SK-N-SH (cell line): ENCODE measurements at regions not wholly inside any gene's neighbourhood (a gene's known extent, or its start where the extent isn't known, plus 50 kb on each side); places are given as distances from the start of the nearest gene placed in this dataset.

Source experiments
- CHD2 ChIP-seq: fragments of 150-350 bp; IDR thresholded peaks from 2 replicates; pipeline ENCODE4 v1.6.1; 2018; ENCODE audit warnings: low read length; ENCODE audit not compliant: partially characterized antibody
- MXI1 ChIP-seq: IDR thresholded peaks from 2 replicates; pipeline ENCODE4 v1.6.1; 2012; ENCODE audit warnings: mild to moderate bottlenecking, low read depth, low read length, improper control_type of control experiment
- RAD21 ChIP-seq: IDR thresholded peaks from 2 replicates; pipeline ENCODE4 v1.6.1; 2012; ENCODE audit warnings: mild to moderate bottlenecking, low read length
- RFX5 ChIP-seq: IDR thresholded peaks from 2 replicates; pipeline ENCODE4 v1.6.1; 2012; ENCODE audit warnings: mild to moderate bottlenecking, improper control_type of control experiment, low read length
- SMC3 ChIP-seq: IDR thresholded peaks from 2 replicates; pipeline ENCODE4 v1.6.1; 2012; ENCODE audit warnings: low read depth, low read length, improper control_type of control experiment
- TF ChIP-seq, protein P1 (sequence below): fragments of 200-600 bp; sonication (generic); IDR thresholded peaks from 2 replicates; pipeline ENCODE4 v1.6.1; 2017; ENCODE audit warnings: antibody characterized with exemption, mild to moderate bottlenecking, moderate library complexity
- TF ChIP-seq, protein P2 (sequence below): fragments of 150-350 bp; IDR thresholded peaks from 2 replicates; pipeline ENCODE4 v1.6.1; 2016; ENCODE audit warnings: mild to moderate bottlenecking, low read depth, low read length
- TF ChIP-seq, protein P3 (sequence below): IDR thresholded peaks from 2 replicates; pipeline ENCODE4 v1.4.0; 2012; ENCODE audit warnings: low read depth

DNA sequence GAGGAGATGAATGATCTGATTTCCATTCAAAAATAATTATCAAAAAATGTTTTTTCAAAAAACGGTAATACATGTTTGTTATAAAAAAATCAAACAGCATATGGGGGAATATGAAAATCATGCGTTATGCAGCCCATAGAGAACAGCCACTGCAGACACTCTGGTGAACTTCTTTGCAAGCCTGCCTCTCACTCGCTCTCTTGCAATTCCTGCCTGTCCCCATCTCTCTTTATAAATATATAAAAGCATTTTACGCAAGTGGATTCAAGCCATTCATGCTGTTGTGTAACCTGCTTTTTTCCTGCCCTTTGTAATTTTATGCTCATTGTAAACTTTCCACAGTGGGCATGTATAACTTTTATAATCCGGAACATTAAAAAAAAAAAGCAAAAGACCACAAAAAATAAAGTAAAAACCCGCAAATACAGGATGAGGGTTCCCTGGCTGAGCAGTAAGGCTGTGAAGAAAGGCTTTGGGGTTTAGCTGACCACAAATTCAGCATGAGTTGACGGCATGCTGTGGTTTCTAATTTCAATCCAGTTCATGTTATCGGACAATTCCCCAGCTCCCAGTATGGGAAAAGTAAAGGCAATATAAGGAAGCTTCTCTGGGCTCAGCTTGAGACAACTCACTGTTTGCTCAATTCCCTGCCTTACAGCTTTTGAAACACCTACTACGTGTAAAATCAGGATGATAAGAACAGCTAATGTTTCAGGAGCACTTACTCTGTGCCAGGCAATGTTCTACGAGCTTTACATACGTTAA is 52.8 kb upstream of the ZBTB40 start:
- TF ChIP-seq SMC3 (no peak), RFX5 (no peak), CHD2 (no peak), MXI1 (no peak), RAD21 (no peak)
- TF ChIP-seq, protein P1, sequence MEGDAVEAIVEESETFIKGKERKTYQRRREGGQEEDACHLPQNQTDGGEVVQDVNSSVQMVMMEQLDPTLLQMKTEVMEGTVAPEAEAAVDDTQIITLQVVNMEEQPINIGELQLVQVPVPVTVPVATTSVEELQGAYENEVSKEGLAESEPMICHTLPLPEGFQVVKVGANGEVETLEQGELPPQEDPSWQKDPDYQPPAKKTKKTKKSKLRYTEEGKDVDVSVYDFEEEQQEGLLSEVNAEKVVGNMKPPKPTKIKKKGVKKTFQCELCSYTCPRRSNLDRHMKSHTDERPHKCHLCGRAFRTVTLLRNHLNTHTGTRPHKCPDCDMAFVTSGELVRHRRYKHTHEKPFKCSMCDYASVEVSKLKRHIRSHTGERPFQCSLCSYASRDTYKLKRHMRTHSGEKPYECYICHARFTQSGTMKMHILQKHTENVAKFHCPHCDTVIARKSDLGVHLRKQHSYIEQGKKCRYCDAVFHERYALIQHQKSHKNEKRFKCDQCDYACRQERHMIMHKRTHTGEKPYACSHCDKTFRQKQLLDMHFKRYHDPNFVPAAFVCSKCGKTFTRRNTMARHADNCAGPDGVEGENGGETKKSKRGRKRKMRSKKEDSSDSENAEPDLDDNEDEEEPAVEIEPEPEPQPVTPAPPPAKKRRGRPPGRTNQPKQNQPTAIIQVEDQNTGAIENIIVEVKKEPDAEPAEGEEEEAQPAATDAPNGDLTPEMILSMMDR: no peak
- TF ChIP-seq, protein P2, sequence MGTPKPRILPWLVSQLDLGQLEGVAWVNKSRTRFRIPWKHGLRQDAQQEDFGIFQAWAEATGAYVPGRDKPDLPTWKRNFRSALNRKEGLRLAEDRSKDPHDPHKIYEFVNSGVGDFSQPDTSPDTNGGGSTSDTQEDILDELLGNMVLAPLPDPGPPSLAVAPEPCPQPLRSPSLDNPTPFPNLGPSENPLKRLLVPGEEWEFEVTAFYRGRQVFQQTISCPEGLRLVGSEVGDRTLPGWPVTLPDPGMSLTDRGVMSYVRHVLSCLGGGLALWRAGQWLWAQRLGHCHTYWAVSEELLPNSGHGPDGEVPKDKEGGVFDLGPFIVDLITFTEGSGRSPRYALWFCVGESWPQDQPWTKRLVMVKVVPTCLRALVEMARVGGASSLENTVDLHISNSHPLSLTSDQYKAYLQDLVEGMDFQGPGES: no peak
- TF ChIP-seq, protein P3, sequence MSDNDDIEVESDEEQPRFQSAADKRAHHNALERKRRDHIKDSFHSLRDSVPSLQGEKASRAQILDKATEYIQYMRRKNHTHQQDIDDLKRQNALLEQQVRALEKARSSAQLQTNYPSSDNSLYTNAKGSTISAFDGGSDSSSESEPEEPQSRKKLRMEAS: no peak
